Panc1 (cell line): ENCODE measurements at regions not wholly inside any gene's neighbourhood (a gene's known extent, or its start where the extent isn't known, plus 50 kb on each side); places are given as distances from the start of the nearest gene placed in this dataset.

Experiments
- CTCF ChIP-seq: fragments of 450-650 bp; IDR thresholded peaks from 2 replicates; pipeline ENCODE4 v1.5.1; 2017; ENCODE audit warnings: mild to moderate bottlenecking
- POLR2AphosphoS5 ChIP-seq: IDR thresholded peaks from 2 replicates; pipeline ENCODE4 v1.6.1; 2012; ENCODE audit warnings: mild to moderate bottlenecking, low read depth, low read length, moderate library complexity
- REST ChIP-seq, 2 experiments: IDR thresholded peaks; 2 replicates each; pipeline ENCODE4 v1.6.1; 2011 to 2012; ENCODE audit warnings: low read depth in 2 of 2, control low read depth in 1 of 2, low read length in 1 of 2, mild to moderate bottlenecking in 1 of 2, moderate library complexity in 1 of 2; ENCODE audit not compliant: insufficient read depth in 1 of 2
- SIN3A ChIP-seq: IDR thresholded peaks from 2 replicates; pipeline ENCODE4 v1.6.1; 2012; ENCODE audit warnings: low read depth, mild to moderate bottlenecking, low read length, moderate library complexity, borderline replicate concordance; ENCODE audit not compliant: insufficient read depth
- TCF7L2 ChIP-seq: IDR thresholded peaks from 2 replicates; pipeline ENCODE4 v1.6.1; 2011; ENCODE audit warnings: mild to moderate bottlenecking, low read depth, low read length, inconsistent platforms

- TF ChIP-seq CTCF = no peak
- no peak for TF ChIP-seq TCF7L2
- no peak for TF ChIP-seq SIN3A
- TF ChIP-seq REST (IDR thresholded peaks at IDR 0.05; ENCODE audit: insufficient read depth in 1 of 2, low read depth in 2 of 2, low read length in 1 of 2) = no peak
- TF ChIP-seq POLR2AphosphoS5 = no peak
Observed at GRCh38 chr5:164005071-164005470, 499.7 kb downstream of the MAT2B start.
